Tibial nerve (tissue), 4 donors: ENCODE measurements at regions not wholly inside any gene's neighbourhood (a gene's known extent, or its start where the extent isn't known, plus 50 kb on each side); places are given as distances from the start of the nearest gene placed in this dataset.

ENCODE experiments used
- CTCF ChIP-seq, 5 experiments: fragments of 200-600 bp in 3 of 5; fragments of 450-650 bp in 2 of 5; sonication (generic) in 3 of 5; IDR thresholded peaks; one replicate each; pipeline ENCODE4 v1.5.1; 2016 to 2019; ENCODE audit warnings: antibody characterized with exemption in 5 of 5, mild to moderate bottlenecking in 3 of 5, moderate library complexity in 2 of 5
- EP300 ChIP-seq, 2 donors: sonication (generic); formaldehyde crosslinking; IDR thresholded peaks; one replicate each; pipeline ENCODE4 v1.6.1; 2017; ENCODE audit warnings: antibody characterized with exemption in 2 of 2, mild to moderate bottlenecking in 1 of 2
- POLR2A ChIP-seq, 2 donors: fragments of 450-650 bp; IDR thresholded peaks; one replicate each; pipeline ENCODE4 v1.6.1; 2017; ENCODE audit warnings: antibody characterized with exemption in 2 of 2, mild to moderate bottlenecking in 2 of 2, moderate library complexity in 2 of 2

- TF ChIP-seq CTCF (IDR thresholded peaks at IDR 0.05) (no peak), EP300 (IDR thresholded peaks at IDR 0.05) (no peak), POLR2A (IDR thresholded peaks at IDR 0.05) (no peak)
Observed at GRCh38 chr17:63193827-63194226, 227.8 kb downstream of the TANC2 start.
